GM12878 (cell line): ENCODE measurements at regions not wholly inside any gene's neighbourhood (a gene's known extent, or its start where the extent isn't known, plus 50 kb on each side); places are given as distances from the start of the nearest gene placed in this dataset.

Experiments used
- ATAC-seq: fragments of 200-7000 bp; cut with Tn5 transposase; 3 replicates; pipeline ENCODE4 v1.9.1; 2020; ENCODE audit warnings: mild to moderate bottlenecking, moderate library complexity
- BruUV-seq: library from RNA; stranded (reverse); fragments of 400-500 nt; replicated peaks from 2 replicates; lab custom pipeline; 2021; lab: Mats Ljungman, UMichigan
- CTCF ChIA-PET: fragments of 300-600 bp; sonication (Branson Sonifier 250); formaldehyde crosslinking; extraction: SDS; loops from one replicate; lab custom pipeline; 2021; ENCODE audit warnings: inconsistent platforms; lab: Yijun Ruan, JAX
- POLR2A ChIA-PET: fragments of 350-600 bp; formaldehyde crosslinking; extraction: SDS; loops from one replicate; lab custom pipeline; 2021; ENCODE audit warnings: inconsistent platforms; lab: Charles Lee
- RAD21 ChIA-PET: fragments of 300-600 bp; sonication (Branson Sonifier 250); formaldehyde crosslinking; loops from one replicate; lab custom pipeline; 2023; ENCODE audit warnings: antibody characterized with exemption; ENCODE audit not compliant: unreplicated experiment; lab: Charles Lee
- SMC1A ChIA-PET: fragments of 300-600 bp; sonication (Branson Sonifier 250); formaldehyde crosslinking; loops from one replicate; lab custom pipeline; 2023; ENCODE audit not compliant: unreplicated experiment, uncharacterized antibody; lab: Charles Lee
- DNase-seq: peaks from one replicate; pipeline ENCODE4 v3.0.0-alpha.2; 2011; ENCODE audit warnings: low read depth, low spot score
- FAIRE-seq: peaks from 3 replicates; lab custom pipeline; 2011; peaks lifted over from hg19 to GRCh38; lab: Jason Lieb, UNC
- H2AFZ ChIP-seq: 2 replicates; pipeline ENCODE4 v1.6.0; 2011; ENCODE audit warnings: low read depth, low read length, control low read depth; ENCODE audit not compliant: control insufficient read depth
- H3K27ac ChIP-seq: 2 replicates; pipeline ENCODE4 v1.5.1; 2011; ENCODE audit warnings: control low read depth; ENCODE audit not compliant: control insufficient read depth, insufficient read depth
- H3K27me3 ChIP-seq, 2 experiments: replicated peaks in 1 of 2; 2 replicates each; pipeline versions ENCODE4 v1.6.0 to v1.6.1; 2011; ENCODE audit warnings: low read length in 1 of 2; ENCODE audit not compliant: control insufficient read depth in 2 of 2, insufficient read depth in 2 of 2
- H3K36me3 ChIP-seq, 2 experiments: 2 replicates each; pipeline ENCODE4 v1.5.1; 2011; ENCODE audit warnings: low read length in 1 of 2; ENCODE audit not compliant: control insufficient read depth in 2 of 2, insufficient read depth in 2 of 2
- H3K4me1 ChIP-seq: 2 replicates; pipeline ENCODE4 v1.6.1; 2011; ENCODE audit warnings: mild to moderate bottlenecking, low read length, moderate library complexity, mixed read lengths; ENCODE audit not compliant: control insufficient read depth, insufficient read depth
- H3K4me2 ChIP-seq: 2 replicates; pipeline ENCODE4 v1.6.0; 2011; ENCODE audit warnings: control low read depth; ENCODE audit not compliant: control insufficient read depth, insufficient read depth
- H3K4me3 ChIP-seq: fragments of 200-600 bp; sonication (generic); 2 replicates; pipeline ENCODE4 v1.5.1; 2016
- H3K79me2 ChIP-seq: 2 replicates; pipeline ENCODE4 v1.6.0; 2011; ENCODE audit warnings: low read length; ENCODE audit not compliant: control insufficient read depth, insufficient read depth
- H3K9ac ChIP-seq: 2 replicates; pipeline ENCODE4 v1.8.0; 2011; ENCODE audit warnings: low read length, control low read depth, mixed read lengths; ENCODE audit not compliant: control insufficient read depth, insufficient read depth
- H3K9me3 ChIP-seq: replicated peaks from 3 replicates; pipeline ENCODE4 v1.5.1; 2011; ENCODE audit warnings: mild to moderate bottlenecking, low read length; ENCODE audit not compliant: control insufficient read depth, insufficient read depth
- H4K20me1 ChIP-seq: 2 replicates; pipeline ENCODE4 v1.6.0; 2011; ENCODE audit not compliant: control insufficient read depth, insufficient read depth
- ATF7 ChIP-seq: fragments of 450-650 bp; IDR thresholded peaks from 2 replicates; pipeline ENCODE4 v1.6.1; 2016; ENCODE audit warnings: low read depth, mild to moderate bottlenecking
- MTA2 ChIP-seq: fragments of 450-650 bp; IDR thresholded peaks from 2 replicates; pipeline ENCODE4 v1.6.1; 2016; ENCODE audit warnings: low read depth, mild to moderate bottlenecking, moderate library complexity
- NFXL1 ChIP-seq: fragments of 450-650 bp; IDR thresholded peaks from 2 replicates; pipeline ENCODE4 v1.6.1; 2017; ENCODE audit warnings: antibody characterized with exemption, mild to moderate bottlenecking, borderline replicate concordance
- NFYB ChIP-seq: IDR thresholded peaks from 2 replicates; pipeline ENCODE4 v1.6.1; 2011; ENCODE audit warnings: low read depth, mild to moderate bottlenecking, low read length, improper control_type of control experiment, moderate library complexity; ENCODE audit not compliant: insufficient read depth
- PML ChIP-seq: IDR thresholded peaks from 2 replicates; pipeline ENCODE4 v1.6.1; 2012; ENCODE audit warnings: low read length, inconsistent platforms
- POLR2A ChIP-seq: IDR thresholded peaks from 2 replicates; pipeline ENCODE4 v1.6.1; 2011; ENCODE audit warnings: low read depth, mild to moderate bottlenecking, low read length
- WRNIP1 ChIP-seq: IDR thresholded peaks from 2 replicates; pipeline ENCODE4 v1.6.1; 2011; ENCODE audit warnings: low read depth, low read length, improper control_type of control experiment, borderline replicate concordance
- ZSCAN29 ChIP-seq: fragments of 450-650 bp; IDR thresholded peaks from 2 replicates; pipeline ENCODE4 v1.6.1; 2017; ENCODE audit warnings: mild to moderate bottlenecking, moderate library complexity
- WGBS: methylation state at CpG from one replicate; pipeline ENCODE4 v1.1.6; 2016; ENCODE audit warnings: low lambda C conversion rate; ENCODE audit not compliant: insufficient replicate concordance, insufficient coverage; ENCODE audit errors: missing lambda C conversion rate; 5-methylcytosine and 5-hydroxymethylcytosine counted together
- in situ Hi-C: fragments of 300-500 bp; cut with MboI; formaldehyde crosslinking; loops from 9 replicates; pipeline ENCODE4 v1.14.3; 2018; ENCODE audit warnings: mixed read lengths
- intact Hi-C: fragments of 100-400 bp; cut with micrococcal nuclease; formaldehyde crosslinking; loops from one replicate; pipeline ENCODE4 v1.14.2; 2022; ENCODE audit not compliant: unreplicated experiment
- TF ChIP-seq, protein P1 (sequence below): fragments of 450-650 bp; IDR thresholded peaks from 2 replicates; pipeline ENCODE4 v1.6.1; 2017; ENCODE audit warnings: mild to moderate bottlenecking
- TF ChIP-seq, protein P2 (sequence below): fragments of 150-350 bp; IDR thresholded peaks from 2 replicates; pipeline ENCODE4 v1.6.1; 2014; ENCODE audit warnings: mild to moderate bottlenecking, low read depth, low read length
- TF ChIP-seq, protein P3 (sequence below): IDR thresholded peaks from 2 replicates; pipeline ENCODE4 v1.6.1; 2012; ENCODE audit warnings: mild to moderate bottlenecking, low read depth, low read length
- TF ChIP-seq, protein P4 (sequence below): fragments of 450-650 bp; IDR thresholded peaks from 2 replicates; pipeline ENCODE4 v1.6.1; 2016; ENCODE audit warnings: mild to moderate bottlenecking, moderate library complexity, borderline replicate concordance
- TF ChIP-seq, protein P5 (sequence below): fragments of 450-650 bp; IDR thresholded peaks from 2 replicates; pipeline ENCODE4 v1.6.1; 2017; ENCODE audit warnings: borderline replicate concordance

DNA sequence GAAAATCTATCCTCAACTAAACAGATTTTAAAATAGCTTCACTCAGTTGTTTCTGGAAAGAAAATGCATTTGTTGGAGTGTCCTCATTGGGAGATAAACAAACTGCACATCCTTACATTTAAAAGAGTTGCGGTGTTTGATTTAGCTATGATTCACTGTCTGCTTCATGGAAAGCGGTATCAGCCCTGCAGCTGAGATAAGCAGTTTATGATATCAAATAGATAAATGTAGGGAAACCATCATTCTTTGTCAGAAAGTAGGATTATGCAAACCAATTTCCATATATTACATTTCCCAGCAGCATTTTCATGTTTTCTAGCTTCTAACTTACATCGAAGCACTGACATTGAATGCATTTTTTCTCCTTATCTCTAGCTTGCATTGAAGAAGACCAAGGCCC is 698.9 kb downstream of the DIPK2A start:
- ATAC-seq (no peak), FAIRE-seq (no peak)
- in situ Hi-C loops (no loop called here), intact Hi-C loops (no loop called here)
- RAD21 ChIA-PET, result no interaction called here
- no peaks in the 10 kb centered on the region for H4K20me1 ChIP-seq
- H3K27me3 ChIP-seq, result no peaks in the 10 kb centered on the region
- WGBS, result 50% methylated on average over 3 of the region's 3 CpGs
- SMC1A ChIA-PET, result interaction anchor here (0.9 kb wide), 1 partner anchor 17 kb away, joined by 4 read pairs; no protein-coding TSS in a partner anchor
- POLR2A ChIA-PET, result interaction anchor here (0.5 kb wide), 1 partner anchor 888 kb away, joined by 4 read pairs; no protein-coding TSS in a partner anchor
- H3K4me3 ChIP-seq, result no peak overlapping the region
- no peaks in the 10 kb centered on the region for H3K9me3 ChIP-seq
- H3K4me1 ChIP-seq, result no peaks in the 10 kb centered on the region
- no peaks in the 10 kb centered on the region for H3K79me2 ChIP-seq
- H3K4me2 ChIP-seq, result no peak overlapping the region
- no peak overlapping the region for H3K27ac ChIP-seq
- TF ChIP-seq MTA2 (no peak), POLR2A (no peak), PML (no peak), ZSCAN29 (no peak), NFXL1 (no peak), ATF7 (no peak), NFYB (no peak), WRNIP1 (no peak)
- TF ChIP-seq, protein P1, sequence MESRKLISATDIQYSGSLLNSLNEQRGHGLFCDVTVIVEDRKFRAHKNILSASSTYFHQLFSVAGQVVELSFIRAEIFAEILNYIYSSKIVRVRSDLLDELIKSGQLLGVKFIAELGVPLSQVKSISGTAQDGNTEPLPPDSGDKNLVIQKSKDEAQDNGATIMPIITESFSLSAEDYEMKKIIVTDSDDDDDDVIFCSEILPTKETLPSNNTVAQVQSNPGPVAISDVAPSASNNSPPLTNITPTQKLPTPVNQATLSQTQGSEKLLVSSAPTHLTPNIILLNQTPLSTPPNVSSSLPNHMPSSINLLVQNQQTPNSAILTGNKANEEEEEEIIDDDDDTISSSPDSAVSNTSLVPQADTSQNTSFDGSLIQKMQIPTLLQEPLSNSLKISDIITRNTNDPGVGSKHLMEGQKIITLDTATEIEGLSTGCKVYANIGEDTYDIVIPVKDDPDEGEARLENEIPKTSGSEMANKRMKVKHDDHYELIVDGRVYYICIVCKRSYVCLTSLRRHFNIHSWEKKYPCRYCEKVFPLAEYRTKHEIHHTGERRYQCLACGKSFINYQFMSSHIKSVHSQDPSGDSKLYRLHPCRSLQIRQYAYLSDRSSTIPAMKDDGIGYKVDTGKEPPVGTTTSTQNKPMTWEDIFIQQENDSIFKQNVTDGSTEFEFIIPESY, result no peak
- TF ChIP-seq, protein P2, sequence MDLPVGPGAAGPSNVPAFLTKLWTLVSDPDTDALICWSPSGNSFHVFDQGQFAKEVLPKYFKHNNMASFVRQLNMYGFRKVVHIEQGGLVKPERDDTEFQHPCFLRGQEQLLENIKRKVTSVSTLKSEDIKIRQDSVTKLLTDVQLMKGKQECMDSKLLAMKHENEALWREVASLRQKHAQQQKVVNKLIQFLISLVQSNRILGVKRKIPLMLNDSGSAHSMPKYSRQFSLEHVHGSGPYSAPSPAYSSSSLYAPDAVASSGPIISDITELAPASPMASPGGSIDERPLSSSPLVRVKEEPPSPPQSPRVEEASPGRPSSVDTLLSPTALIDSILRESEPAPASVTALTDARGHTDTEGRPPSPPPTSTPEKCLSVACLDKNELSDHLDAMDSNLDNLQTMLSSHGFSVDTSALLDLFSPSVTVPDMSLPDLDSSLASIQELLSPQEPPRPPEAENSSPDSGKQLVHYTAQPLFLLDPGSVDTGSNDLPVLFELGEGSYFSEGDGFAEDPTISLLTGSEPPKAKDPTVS, result no peak
- TF ChIP-seq, protein P3, sequence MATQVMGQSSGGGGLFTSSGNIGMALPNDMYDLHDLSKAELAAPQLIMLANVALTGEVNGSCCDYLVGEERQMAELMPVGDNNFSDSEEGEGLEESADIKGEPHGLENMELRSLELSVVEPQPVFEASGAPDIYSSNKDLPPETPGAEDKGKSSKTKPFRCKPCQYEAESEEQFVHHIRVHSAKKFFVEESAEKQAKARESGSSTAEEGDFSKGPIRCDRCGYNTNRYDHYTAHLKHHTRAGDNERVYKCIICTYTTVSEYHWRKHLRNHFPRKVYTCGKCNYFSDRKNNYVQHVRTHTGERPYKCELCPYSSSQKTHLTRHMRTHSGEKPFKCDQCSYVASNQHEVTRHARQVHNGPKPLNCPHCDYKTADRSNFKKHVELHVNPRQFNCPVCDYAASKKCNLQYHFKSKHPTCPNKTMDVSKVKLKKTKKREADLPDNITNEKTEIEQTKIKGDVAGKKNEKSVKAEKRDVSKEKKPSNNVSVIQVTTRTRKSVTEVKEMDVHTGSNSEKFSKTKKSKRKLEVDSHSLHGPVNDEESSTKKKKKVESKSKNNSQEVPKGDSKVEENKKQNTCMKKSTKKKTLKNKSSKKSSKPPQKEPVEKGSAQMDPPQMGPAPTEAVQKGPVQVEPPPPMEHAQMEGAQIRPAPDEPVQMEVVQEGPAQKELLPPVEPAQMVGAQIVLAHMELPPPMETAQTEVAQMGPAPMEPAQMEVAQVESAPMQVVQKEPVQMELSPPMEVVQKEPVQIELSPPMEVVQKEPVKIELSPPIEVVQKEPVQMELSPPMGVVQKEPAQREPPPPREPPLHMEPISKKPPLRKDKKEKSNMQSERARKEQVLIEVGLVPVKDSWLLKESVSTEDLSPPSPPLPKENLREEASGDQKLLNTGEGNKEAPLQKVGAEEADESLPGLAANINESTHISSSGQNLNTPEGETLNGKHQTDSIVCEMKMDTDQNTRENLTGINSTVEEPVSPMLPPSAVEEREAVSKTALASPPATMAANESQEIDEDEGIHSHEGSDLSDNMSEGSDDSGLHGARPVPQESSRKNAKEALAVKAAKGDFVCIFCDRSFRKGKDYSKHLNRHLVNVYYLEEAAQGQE, result no peak
- TF ChIP-seq, protein P4, sequence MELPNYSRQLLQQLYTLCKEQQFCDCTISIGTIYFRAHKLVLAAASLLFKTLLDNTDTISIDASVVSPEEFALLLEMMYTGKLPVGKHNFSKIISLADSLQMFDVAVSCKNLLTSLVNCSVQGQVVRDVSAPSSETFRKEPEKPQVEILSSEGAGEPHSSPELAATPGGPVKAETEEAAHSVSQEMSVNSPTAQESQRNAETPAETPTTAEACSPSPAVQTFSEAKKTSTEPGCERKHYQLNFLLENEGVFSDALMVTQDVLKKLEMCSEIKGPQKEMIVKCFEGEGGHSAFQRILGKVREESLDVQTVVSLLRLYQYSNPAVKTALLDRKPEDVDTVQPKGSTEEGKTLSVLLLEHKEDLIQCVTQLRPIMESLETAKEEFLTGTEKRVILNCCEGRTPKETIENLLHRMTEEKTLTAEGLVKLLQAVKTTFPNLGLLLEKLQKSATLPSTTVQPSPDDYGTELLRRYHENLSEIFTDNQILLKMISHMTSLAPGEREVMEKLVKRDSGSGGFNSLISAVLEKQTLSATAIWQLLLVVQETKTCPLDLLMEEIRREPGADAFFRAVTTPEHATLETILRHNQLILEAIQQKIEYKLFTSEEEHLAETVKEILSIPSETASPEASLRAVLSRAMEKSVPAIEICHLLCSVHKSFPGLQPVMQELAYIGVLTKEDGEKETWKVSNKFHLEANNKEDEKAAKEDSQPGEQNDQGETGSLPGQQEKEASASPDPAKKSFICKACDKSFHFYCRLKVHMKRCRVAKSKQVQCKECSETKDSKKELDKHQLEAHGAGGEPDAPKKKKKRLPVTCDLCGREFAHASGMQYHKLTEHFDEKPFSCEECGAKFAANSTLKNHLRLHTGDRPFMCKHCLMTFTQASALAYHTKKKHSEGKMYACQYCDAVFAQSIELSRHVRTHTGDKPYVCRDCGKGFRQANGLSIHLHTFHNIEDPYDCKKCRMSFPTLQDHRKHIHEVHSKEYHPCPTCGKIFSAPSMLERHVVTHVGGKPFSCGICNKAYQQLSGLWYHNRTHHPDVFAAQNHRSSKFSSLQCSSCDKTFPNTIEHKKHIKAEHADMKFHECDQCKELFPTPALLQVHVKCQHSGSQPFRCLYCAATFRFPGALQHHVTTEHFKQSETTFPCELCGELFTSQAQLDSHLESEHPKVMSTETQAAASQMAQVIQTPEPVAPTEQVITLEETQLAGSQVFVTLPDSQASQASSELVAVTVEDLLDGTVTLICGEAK, result no peak
- TF ChIP-seq, protein P5, sequence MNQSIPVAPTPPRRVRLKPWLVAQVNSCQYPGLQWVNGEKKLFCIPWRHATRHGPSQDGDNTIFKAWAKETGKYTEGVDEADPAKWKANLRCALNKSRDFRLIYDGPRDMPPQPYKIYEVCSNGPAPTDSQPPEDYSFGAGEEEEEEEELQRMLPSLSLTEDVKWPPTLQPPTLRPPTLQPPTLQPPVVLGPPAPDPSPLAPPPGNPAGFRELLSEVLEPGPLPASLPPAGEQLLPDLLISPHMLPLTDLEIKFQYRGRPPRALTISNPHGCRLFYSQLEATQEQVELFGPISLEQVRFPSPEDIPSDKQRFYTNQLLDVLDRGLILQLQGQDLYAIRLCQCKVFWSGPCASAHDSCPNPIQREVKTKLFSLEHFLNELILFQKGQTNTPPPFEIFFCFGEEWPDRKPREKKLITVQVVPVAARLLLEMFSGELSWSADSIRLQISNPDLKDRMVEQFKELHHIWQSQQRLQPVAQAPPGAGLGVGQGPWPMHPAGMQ, result no peak
- TF ChIP-seq, all 136 proteins: peak for 0
- no peaks in the 10 kb centered on the region for H3K36me3 ChIP-seq
- DNase-seq, result no peak
- CTCF ChIA-PET, result no interaction called here
- H3K9ac ChIP-seq, result no peak overlapping the region
- BruUV-seq, result no TSS peak
- no peak overlapping the region for H2AFZ ChIP-seq
